Ectodermal cell (in vitro differentiated cells): ENCODE measurements at regions not wholly inside any gene's neighbourhood (a gene's known extent, or its start where the extent isn't known, plus 50 kb on each side); places are given as distances from the start of the nearest gene placed in this dataset.
A peak's percentile ranks its signal among the peaks of the same experiment; 100 is the strongest.
"Not testable (repeated sequence)": the region's sequence is repeated elsewhere in the genome, so short reads cannot be mapped to it uniquely, and the experiment has no call there.

Experiments used
- H3K27ac ChIP-seq: 2 replicates; pipeline ENCODE4 v1.7.0; 2013; ENCODE audit warnings: mild to moderate bottlenecking, low read depth, low read length; ENCODE audit not compliant: insufficient read depth, poor library complexity, severe bottlenecking
- H3K27me3 ChIP-seq: 2 replicates; pipeline ENCODE4 v1.7.0; 2013; ENCODE audit warnings: mild to moderate bottlenecking, low read length; ENCODE audit not compliant: insufficient read depth, control insufficient read depth, poor library complexity, severe bottlenecking
- H3K36me3 ChIP-seq: one replicate; pipeline ENCODE4 v1.7.0; 2013; ENCODE audit warnings: low read length; ENCODE audit not compliant: control insufficient read depth, insufficient read depth
- H3K4me1 ChIP-seq: one replicate; pipeline ENCODE4 v1.7.0; 2013; ENCODE audit warnings: low read length; ENCODE audit not compliant: control insufficient read depth, insufficient read depth
- H3K4me3 ChIP-seq: 2 replicates; pipeline ENCODE4 v1.7.0; 2013; ENCODE audit warnings: low read depth, low read length, control low read depth; ENCODE audit not compliant: insufficient read depth
- H3K9me3 ChIP-seq: 2 replicates; pipeline ENCODE4 v1.7.0; 2013; ENCODE audit warnings: mild to moderate bottlenecking, low read length, moderate library complexity; ENCODE audit not compliant: control insufficient read depth
- WGBS, 2 experiments: methylation state at CpG; one replicate each; pipeline ENCODE4 v1.1.7; 2013; ENCODE audit warnings: missing lambda C conversion rate in 2 of 2; 5-methylcytosine and 5-hydroxymethylcytosine counted together

- H3K4me1 ChIP-seq = no peaks in the 10 kb centered on the region
- H3K27me3 ChIP-seq = no peaks in the 10 kb centered on the region
- WGBS, 2 experiments = 91 to 99% methylated on average over 4 of the region's 4 CpGs
- H3K36me3 ChIP-seq = no peaks in the 10 kb centered on the region
- H3K27ac ChIP-seq = no peak overlapping the region
- no peaks in the 10 kb centered on the region for H3K9me3 ChIP-seq
- H3K4me3 ChIP-seq = no peak overlapping the region
Observed at GRCh38 chr13:53447456-53447855, 418.8 kb downstream of the OLFM4 start.

DNA sequence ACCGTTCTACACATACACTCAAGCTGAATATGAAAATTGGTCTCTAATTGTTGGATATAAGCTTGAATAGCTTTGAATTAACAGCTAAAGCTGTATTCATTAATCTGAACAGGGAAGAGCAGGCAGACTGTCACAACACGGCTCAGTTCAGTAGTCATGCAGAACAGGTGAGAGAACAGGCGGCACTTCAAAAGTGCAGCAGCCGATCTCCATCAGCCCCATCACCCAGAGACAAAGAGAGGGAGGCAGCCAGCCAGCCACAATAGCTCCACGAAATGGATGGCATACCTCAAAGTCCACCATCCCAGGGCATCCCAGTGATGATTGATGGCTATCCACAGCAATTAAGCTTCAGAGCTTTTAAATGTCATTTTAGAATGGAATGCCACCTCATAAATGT, 419.2 kb downstream of the OLFM4 start:
- H3K4me1 ChIP-seq = no peaks in the 10 kb centered on the region
- H3K36me3 ChIP-seq = no peaks in the 10 kb centered on the region
- no peak overlapping the region for H3K27ac ChIP-seq
- H3K27me3 ChIP-seq = no peaks in the 10 kb centered on the region
- 79 to 92% methylated on average over 4 to 5 of the region's 5 CpGs for WGBS, 2 experiments
- H3K4me3 ChIP-seq = no peak overlapping the region
- H3K9me3 ChIP-seq = no peaks in the 10 kb centered on the region

GRCh38 chr13:53452263-53452808, 423.7 kb downstream of the OLFM4 start:
- H3K27me3 ChIP-seq, H3K27ac ChIP-seq, H3K9me3 ChIP-seq, H3K36me3 ChIP-seq, H3K4me1 ChIP-seq, H3K4me3 ChIP-seq: not testable (repeated sequence)
- 92 to 96% methylated on average over 22 to 29 of the region's 29 CpGs for WGBS, 2 experiments

DNA sequence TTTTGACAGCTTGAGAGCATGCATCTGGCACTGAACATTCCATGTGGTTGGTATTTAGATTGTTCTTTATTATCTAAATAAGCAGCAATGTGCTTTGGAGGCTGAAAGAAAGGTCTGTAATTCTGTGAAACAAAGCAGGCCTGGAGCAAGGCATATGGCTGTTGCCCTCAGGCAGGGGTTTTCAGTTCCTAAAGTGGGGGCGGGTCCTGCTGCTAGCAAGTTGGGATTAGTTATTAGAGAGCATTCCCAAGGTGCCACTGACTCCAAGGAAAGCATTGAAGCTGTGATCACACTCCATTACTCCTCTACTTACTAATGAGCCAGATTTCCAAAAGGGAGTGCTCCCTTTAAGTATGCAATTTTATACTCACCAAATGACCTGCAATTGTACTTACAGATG, 432.2 kb downstream of the OLFM4 start:
- Histone ChIP-seq H3K27me3 (no peaks in the 10 kb centered on the region), H3K27ac (no peak overlapping the region), H3K36me3 (no peaks in the 10 kb centered on the region), H3K4me3 (no peak overlapping the region), H3K4me1 (peaks cover 5% of the 10 kb centered on the region), H3K9me3 (no peaks in the 10 kb centered on the region)
- WGBS, 2 experiments = 85 to 100% methylated on average over 1 of the region's 1 CpG

DNA sequence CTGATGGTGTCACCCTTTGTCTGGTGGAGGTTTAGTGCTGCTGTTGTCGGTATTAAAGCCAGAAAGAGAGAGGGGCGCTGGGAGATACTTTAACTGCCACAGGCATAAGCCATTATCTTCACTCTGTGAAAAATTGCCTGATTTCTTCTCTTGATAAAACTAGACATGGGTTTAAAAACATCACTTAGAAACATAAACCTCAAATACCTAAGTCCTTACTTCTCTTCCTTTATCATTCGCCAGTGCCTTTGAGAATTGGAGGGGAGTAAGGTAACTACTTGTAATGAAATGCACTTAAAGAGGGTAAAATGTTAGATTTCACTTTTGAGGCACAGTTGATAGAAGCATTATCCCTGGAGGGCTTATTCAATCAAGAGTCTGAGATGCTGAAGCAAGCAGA, 434.5 kb downstream of the OLFM4 start:
- H3K36me3 ChIP-seq = no peaks in the 10 kb centered on the region
- H3K4me1 ChIP-seq = peaks cover 5% of the 10 kb centered on the region
- WGBS, 2 experiments = 95 to 100% methylated on average over 3 of the region's 3 CpGs

DNA sequence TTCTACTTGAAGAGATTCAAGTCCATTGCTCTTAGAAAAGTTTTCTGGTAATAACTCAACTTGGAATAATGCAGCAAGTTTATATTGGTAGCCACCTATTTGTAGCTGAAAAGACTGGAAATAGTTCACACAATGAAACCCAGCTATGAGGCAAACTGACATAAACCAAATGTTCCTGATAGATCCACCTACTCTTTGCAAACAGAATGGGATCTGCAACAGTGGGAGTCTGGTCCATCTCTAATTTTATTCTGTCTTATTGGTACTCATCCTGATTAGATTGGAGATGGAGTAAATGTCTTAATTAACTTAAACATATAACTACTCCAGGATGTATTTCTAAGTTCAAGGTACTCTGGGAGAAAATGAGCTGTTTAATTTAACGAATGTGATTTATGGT, 438.0 kb downstream of the OLFM4 start:
- 92 to 100% methylated on average over 1 of the region's 1 CpG for WGBS, 2 experiments
- H3K9me3 ChIP-seq = no peaks in the 10 kb centered on the region
- H3K4me1 ChIP-seq = no peaks in the 10 kb centered on the region
- no peak overlapping the region for H3K27ac ChIP-seq
- no peaks in the 10 kb centered on the region for H3K27me3 ChIP-seq
- no peaks in the 10 kb centered on the region for H3K36me3 ChIP-seq
- H3K4me3 ChIP-seq = no peak overlapping the region

More for the DNA sequence above, 434.5 kb downstream of the OLFM4 start:
- Histone ChIP-seq H3K9me3 (no peaks in the 10 kb centered on the region), H3K27me3 (no peaks in the 10 kb centered on the region), H3K4me3 (no peak overlapping the region), H3K27ac (no peak overlapping the region)

DNA sequence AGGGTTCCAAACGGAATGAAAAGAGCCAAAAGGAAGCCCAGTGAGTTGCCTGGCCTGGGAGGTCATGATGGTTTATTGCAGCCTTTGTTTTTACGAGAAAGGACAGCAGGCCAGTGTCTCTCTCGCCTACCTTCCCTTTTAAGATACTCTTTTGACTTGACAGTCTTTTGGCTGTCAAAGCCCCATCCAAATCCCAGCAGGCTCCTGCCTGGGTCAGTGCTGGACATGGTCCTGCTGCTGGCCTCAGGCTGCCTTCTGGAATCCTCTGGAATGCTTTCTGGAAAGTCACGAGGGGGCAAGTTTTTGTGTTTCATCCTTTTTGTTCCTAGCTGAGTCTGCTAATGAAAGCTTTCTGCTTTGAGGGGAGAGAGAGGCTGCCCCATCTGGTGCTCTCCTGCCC, 444.8 kb downstream of the OLFM4 start:
- no peaks in the 10 kb centered on the region for H3K36me3 ChIP-seq
- no peaks in the 10 kb centered on the region for H3K9me3 ChIP-seq
- H3K27me3 ChIP-seq = no peaks in the 10 kb centered on the region
- H3K4me1 ChIP-seq = peaks cover 3% of the 10 kb centered on the region
- H3K4me3 ChIP-seq = no peak overlapping the region
- WGBS, 2 experiments = 24 to 40% methylated on average over 4 of the region's 4 CpGs
- H3K27ac ChIP-seq = no peak overlapping the region

- Histone ChIP-seq H3K4me1 (peaks cover 3% of the 10 kb centered on the region), H3K27ac (peak overlapping the region; percentile 50), H3K9me3 (no peaks in the 10 kb centered on the region), H3K4me3 (no peak overlapping the region), H3K27me3 (no peaks in the 10 kb centered on the region), H3K36me3 (no peaks in the 10 kb centered on the region)
- WGBS, 2 experiments = 91 to 93% methylated on average over 2 of the region's 2 CpGs
Observed at GRCh38 chr13:53474878-53475277, 446.3 kb downstream of the OLFM4 start.

GRCh38 chr13:53490752-53491151, 462.1 kb downstream of the OLFM4 start:
- Histone ChIP-seq H3K27ac (no peak overlapping the region), H3K36me3 (no peaks in the 10 kb centered on the region), H3K9me3 (no peaks in the 10 kb centered on the region), H3K4me3 (no peak overlapping the region), H3K27me3 (no peaks in the 10 kb centered on the region), H3K4me1 (no peaks in the 10 kb centered on the region)
- 91 to 92% methylated on average over 5 of the region's 5 CpGs for WGBS, 2 experiments

DNA sequence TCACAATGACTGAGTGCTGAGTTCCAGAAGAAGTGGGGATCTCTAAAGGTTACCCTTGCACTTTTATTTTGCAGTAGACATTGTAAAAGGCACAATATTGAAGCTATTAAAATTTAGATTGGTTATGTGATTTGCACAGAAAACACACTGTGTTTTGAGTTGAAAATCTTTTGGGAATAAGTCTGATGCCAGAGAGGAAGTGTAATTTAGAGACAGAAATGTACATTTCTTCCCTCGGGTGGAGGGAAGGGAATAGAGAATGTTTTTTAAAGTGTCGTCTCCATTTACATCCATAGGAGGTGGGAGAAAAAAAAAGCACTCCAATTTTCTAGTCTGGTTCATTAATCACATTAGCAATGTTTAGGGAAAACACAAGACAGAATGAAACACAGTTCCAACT, 465.8 kb downstream of the OLFM4 start:
- Histone ChIP-seq H3K9me3 (no peaks in the 10 kb centered on the region), H3K4me3 (no peak overlapping the region), H3K4me1 (no peaks in the 10 kb centered on the region), H3K27ac (no peak overlapping the region), H3K36me3 (no peaks in the 10 kb centered on the region), H3K27me3 (no peaks in the 10 kb centered on the region)
- 85 to 100% methylated on average over 2 of the region's 2 CpGs for WGBS, 2 experiments

- H3K27ac ChIP-seq = no peak overlapping the region
- no peaks in the 10 kb centered on the region for H3K9me3 ChIP-seq
- H3K27me3 ChIP-seq = no peaks in the 10 kb centered on the region
- no peaks in the 10 kb centered on the region for H3K4me1 ChIP-seq
- H3K4me3 ChIP-seq = no peak overlapping the region
- H3K36me3 ChIP-seq = no peaks in the 10 kb centered on the region
- 83 to 91% methylated on average over 3 of the region's 3 CpGs for WGBS, 2 experiments
Observed at GRCh38 chr13:53499576-53500133, 471.0 kb downstream of the OLFM4 start.
